ENCODE measurements at regions not wholly inside any gene's neighbourhood (a gene's known extent, or its start where the extent isn't known, plus 50 kb on each side); places are given as distances from the start of the nearest gene placed in this dataset.

DNA sequence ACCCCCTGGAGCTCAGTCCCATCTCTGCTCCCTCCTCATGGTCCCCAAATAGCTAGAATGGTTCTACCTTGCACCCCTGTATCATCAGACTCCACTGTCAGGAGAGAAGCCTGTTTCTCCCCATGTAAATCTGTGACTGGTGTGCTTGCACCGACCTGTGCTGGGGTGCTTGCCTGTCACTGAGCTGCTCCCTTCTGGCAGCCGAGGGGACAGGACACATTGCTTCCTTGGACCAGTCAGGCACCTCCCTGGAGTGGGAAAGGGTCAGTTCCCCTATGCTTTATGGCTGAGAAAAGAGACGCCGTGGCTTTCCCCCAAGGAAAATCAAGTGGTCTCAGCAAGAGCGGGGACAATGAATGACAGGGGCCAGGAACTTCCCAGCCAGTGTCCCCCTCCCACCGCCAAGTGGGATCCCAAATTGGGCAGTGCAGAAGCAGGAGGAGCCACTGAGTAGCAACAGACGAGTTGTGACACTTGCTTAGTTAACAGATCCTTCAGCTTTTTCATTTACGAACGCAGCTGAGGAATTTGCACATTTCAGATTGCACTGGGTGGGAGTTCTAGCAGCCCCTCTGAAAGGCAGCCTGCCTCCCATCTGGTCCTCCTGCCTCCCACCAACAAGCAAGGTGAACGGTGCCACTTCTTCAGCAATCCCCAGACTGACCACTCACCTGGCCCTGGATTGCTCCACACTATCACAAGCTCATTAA is 156.4 kb downstream of the KATNIP start:
- no peaks in the 10 kb centered on the region for H3K4me1 Mint-ChIP-seq
- no peaks in the 10 kb centered on the region for H3K27me3 Mint-ChIP-seq
- no peak for ATAC-seq
- H3K36me3 Mint-ChIP-seq (ENCODE audit: low read depth): peaks cover 6% of the 10 kb centered on the region
- no peaks in the 10 kb centered on the region for H3K9me3 Mint-ChIP-seq
- no peak overlapping the region for H3K27ac Mint-ChIP-seq
- no peak for DNase-seq
- no peak overlapping the region for H3K4me3 Mint-ChIP-seq

DNA sequence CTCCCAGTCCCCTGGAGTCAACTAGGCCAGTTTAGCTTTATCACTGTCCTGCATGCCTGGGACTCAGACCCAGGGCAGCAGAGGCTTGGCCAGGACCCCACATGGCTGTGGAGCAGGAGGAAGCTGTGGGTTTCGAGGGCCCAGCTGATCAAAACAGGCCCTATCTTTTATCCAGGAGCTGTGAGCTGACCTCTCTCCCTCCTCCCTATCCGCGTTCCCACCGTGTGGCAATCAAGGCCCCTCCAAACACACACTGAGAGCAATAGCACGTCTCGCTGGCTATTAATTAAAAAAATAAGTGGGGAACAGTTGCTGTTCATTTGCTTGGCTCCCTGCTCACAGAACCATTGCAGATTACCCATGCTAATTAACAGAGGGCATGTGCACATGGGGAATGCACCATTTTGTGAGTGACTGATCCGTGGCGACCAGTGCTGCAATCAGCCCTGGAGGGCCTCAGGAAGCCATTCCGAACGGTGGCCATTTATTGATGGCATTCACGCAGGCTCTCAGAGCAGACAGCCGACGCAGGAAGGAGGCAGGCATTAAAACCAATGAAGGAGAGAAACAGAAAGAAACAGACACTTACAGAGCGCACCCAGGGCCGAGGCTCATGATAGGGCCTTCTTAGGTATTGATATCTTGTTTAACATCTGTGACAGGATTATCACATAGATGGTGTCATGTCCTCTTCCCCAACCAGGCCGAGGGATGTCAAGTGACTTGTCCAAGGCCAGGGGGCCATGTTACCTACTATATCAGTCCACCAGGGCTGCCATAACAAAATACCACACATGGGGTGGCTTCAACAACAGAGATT is 157.1 kb downstream of the KATNIP start:
- DNase-seq (no peak), ATAC-seq (no peak)
- Mint-ChIP-seq H3K27me3 (no peaks in the 10 kb centered on the region), H3K4me1 (no peaks in the 10 kb centered on the region), H3K9me3 (no peaks in the 10 kb centered on the region), H3K4me3 (no peak overlapping the region), H3K36me3 (ENCODE audit: low read depth) (peaks cover 6% of the 10 kb centered on the region), H3K27ac (no peak overlapping the region)

DNA sequence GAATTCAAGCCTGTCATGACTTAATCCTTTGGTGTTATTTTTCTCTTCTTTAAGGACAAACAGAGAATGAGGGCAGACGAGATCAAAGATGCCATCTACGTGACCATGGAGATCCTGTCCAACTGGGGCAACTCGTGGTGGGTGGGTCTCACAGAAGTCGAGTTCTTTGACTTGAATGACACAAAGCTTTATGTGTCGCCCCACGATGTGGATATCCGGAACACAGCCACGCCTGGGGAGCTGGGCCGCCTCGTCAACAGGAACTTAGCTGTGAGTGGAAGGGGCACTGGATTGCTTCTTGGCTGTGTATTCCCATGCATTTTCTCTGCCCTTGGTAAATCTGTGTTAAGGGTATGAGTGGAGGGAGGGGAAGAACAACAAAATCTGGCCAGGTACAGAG is 158.7 kb downstream of the KATNIP start:
- H3K36me3 Mint-ChIP-seq (ENCODE audit: low read depth): peaks cover 8% of the 10 kb centered on the region
- no peak overlapping the region for H3K27ac Mint-ChIP-seq
- no peak overlapping the region for H3K4me3 Mint-ChIP-seq

DNA sequence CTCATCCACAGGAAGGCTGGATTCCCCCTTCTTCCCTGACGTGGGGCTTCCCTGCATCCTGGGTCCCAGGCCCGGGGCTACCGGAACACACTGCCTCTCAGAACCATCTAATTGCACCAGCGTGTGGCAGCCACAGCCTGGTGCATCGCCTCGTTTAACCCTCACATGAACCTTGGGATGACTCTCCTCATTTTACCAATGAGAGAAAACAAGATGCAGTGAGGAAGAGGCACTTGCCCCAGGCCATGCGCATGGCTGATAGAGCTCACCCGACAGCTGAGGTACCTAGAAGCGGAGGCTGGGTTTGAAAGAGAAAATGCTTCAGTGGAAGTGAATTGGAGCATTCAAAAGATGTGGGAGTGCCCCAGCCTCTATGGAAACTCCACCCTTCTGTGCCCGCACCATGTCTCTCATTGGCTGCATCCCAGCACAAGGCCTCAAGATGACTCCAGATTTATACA is 162.3 kb downstream of the KATNIP start:
- H3K27ac Mint-ChIP-seq: no peak overlapping the region
- no peak overlapping the region for H3K4me3 Mint-ChIP-seq
- DNase-seq (no peak), ATAC-seq (no peak)
- peaks cover 14% of the 10 kb centered on the region for H3K36me3 Mint-ChIP-seq (ENCODE audit: low read depth)
- no peaks in the 10 kb centered on the region for H3K4me1 Mint-ChIP-seq
- H3K9me3 Mint-ChIP-seq: no peaks in the 10 kb centered on the region
- H3K27me3 Mint-ChIP-seq: no peaks in the 10 kb centered on the region

More for the DNA sequence above, 158.7 kb downstream of the KATNIP start:
- H3K27me3 Mint-ChIP-seq: no peaks in the 10 kb centered on the region
- no peaks in the 10 kb centered on the region for H3K9me3 Mint-ChIP-seq
- DNase-seq (no peak), ATAC-seq (no peak)
- no peaks in the 10 kb centered on the region for H3K4me1 Mint-ChIP-seq

DNA sequence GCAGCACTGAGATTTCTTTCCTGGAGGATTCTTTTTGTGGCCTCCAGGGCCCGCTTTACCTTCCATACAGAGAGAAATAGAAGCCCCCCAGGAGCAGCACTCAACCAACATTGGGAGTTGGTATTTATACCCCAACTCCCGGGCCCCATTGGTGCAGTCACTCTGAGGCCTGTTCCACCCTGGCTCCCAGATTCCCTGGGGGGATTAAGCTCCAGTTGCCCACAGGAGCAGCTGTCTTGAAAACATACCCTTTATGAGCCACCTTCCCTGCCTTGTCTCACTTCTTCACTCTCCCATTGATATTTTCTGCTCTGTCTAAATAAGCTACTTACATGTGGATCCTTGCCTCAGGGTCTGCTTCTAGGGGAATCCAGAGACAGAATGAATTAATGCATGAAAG is 167.8 kb downstream of the KATNIP start:
- Mint-ChIP-seq H3K27me3 (no peaks in the 10 kb centered on the region), H3K9me3 (no peaks in the 10 kb centered on the region), H3K4me1 (no peaks in the 10 kb centered on the region), H3K27ac (no peak overlapping the region), H3K36me3 (ENCODE audit: low read depth) (peaks cover 12% of the 10 kb centered on the region), H3K4me3 (no peak overlapping the region)
- no peak for ATAC-seq
- DNase-seq: no peak

DNA sequence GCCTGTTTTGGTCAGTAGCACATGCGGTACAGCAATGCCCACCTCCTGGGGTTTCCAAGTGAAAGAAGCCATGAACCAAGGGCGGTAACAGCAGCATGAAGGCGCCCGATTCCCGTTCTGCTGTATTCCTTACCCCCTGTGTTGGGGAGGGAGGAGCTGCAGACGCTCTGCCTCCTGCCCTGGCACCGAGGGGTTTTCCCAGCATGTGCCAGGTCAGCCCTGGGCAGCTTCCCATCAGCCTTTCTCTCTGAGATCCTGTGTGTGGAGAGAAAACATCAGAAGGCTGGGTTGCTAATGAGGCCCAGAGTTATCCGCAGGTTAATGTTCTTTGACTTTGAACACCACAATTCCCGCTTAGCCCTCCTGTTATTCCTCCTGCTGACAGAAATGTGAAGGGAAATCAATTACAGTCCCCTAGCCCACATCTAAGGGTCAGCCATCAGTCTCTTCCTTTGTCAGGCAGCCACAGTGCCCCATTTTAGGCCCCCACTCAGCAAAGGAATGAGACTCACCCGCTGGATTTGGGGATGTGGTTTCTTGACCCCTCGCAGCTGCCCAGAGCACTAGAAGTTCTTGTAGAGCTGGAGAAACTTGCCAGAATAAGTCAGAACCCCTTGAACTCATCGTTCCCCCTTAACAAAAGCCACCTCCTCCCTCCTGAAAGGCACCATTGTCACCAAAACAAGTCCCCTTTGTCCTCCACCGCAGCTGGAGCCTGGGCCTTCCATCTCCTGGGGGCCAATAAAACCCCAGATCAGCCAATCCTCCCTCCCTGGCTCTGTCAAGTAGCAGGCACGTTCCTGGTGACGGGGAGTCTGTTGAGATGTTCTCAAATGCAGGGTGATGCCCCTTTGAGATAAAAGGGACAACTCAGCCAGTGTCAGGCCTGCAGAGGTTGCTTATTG is 168.5 kb downstream of the KATNIP start:
- no peak overlapping the region for H3K27ac Mint-ChIP-seq
- peaks cover 12% of the 10 kb centered on the region for H3K36me3 Mint-ChIP-seq (ENCODE audit: low read depth)
- no peaks in the 10 kb centered on the region for H3K4me1 Mint-ChIP-seq
- H3K27me3 Mint-ChIP-seq: no peaks in the 10 kb centered on the region
- DNase-seq: no peak
- no peak for ATAC-seq
- H3K9me3 Mint-ChIP-seq: no peaks in the 10 kb centered on the region
- no peak overlapping the region for H3K4me3 Mint-ChIP-seq

DNA sequence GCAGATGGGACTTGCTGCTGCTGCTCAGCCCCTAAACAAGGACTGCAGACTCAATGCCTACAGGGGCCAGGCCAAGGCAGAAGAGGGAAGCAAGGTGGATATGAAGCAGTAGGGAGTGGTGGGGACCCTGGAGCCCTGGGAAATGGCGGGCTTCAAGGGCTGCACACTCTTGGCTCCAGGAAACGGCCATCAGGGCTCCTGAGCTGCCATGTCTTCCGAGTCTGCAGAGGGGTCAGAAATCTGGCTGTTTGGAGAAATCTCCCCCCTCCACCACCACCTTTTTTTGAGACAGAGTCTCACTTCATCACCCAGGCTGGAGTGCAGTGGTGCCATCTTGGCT is 169.1 kb downstream of the KATNIP start:
- Mint-ChIP-seq H3K27ac (no peak overlapping the region), H3K4me1 (no peaks in the 10 kb centered on the region), H3K9me3 (no peaks in the 10 kb centered on the region), H3K27me3 (no peaks in the 10 kb centered on the region), H3K4me3 (no peak overlapping the region), H3K36me3 (ENCODE audit: low read depth) (peaks cover 12% of the 10 kb centered on the region)
- DNase-seq (no peak), ATAC-seq (no peak)

DNA sequence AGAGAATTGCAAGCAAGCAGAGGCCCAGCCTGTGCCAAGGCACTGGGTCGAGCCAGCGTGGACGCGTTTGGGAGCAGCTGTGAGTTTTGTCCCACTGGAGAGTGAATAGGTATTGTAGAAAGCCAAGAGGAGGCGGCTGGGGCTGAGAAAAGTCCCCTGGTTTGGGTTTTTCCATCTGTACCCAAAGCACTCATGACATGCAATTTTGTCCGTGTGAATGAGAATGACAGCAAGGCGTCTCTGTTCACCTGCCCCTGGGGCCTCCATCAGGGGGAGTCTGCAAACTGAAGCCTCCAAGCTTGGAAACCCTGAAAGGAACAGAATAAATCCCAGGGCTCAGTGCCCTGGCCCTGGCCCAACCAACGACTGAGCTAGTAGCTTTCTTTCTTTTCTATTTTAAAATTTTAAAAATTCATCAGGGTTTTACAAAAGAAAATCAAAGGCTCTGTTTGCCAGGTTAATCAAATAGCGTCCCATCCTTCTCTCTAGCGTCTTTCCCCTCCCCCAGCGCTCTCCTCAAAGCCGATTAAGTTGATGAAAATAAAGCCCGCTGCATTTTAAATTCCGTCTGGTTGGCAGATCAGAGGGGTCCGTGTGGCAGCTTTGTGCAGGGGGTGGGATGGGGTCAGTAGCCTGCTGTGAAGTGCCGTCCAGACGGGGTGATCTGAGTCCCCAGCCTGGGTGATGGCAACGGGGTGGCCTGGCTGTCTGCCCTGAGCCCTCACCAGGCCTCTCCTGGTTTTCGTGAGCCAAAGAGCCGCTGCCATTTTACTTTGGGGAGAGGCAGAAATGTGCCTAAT is 171.0 kb downstream of the KATNIP start:
- no peak for ATAC-seq
- H3K4me3 Mint-ChIP-seq: no peak overlapping the region

DNA sequence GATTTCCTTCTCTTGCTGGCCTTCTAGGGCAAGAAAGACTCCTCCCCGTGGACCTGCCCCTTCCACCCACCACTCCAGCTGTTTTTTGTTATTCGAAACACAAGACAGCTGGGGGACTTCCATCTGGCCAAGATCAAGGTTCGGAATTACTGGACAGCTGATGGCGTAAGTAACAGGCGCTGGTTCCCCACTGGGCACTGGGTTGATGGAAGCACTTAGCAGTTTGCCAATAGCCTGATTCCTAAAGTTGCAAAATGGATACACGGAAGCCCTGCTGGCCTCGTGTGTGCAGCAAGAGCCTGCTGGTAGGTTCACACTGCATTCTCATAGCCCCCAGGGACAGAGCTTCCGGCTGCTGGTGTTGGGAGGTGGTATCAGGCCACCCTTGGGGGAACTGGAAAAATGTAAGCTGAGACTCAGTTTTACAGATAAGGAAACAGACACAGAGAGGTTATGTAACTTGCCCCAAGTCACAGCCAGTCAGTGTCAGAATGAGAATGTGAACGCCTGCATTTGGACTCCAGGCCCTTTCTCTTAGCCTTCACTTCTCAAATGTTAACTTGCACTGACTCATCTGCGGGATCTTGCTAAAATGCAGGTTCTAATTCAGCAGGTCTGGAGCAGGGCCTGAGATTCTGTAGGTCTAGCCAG is 171.7 kb downstream of the KATNIP start:
- H3K36me3 Mint-ChIP-seq (ENCODE audit: low read depth): peaks cover 3% of the 10 kb centered on the region
- H3K27me3 Mint-ChIP-seq: no peaks in the 10 kb centered on the region
- ATAC-seq (no peak), DNase-seq (no peak)
- H3K9me3 Mint-ChIP-seq: no peaks in the 10 kb centered on the region
- no peak overlapping the region for H3K27ac Mint-ChIP-seq
- no peak overlapping the region for H3K4me3 Mint-ChIP-seq
- no peaks in the 10 kb centered on the region for H3K4me1 Mint-ChIP-seq

More for the DNA sequence above, 171.0 kb downstream of the KATNIP start:
- H3K36me3 Mint-ChIP-seq (ENCODE audit: low read depth): peaks cover 3% of the 10 kb centered on the region
- no peaks in the 10 kb centered on the region for H3K27me3 Mint-ChIP-seq
- H3K27ac Mint-ChIP-seq: no peak overlapping the region
- H3K9me3 Mint-ChIP-seq: no peaks in the 10 kb centered on the region
- no peaks in the 10 kb centered on the region for H3K4me1 Mint-ChIP-seq
- DNase-seq: no peak

DNA sequence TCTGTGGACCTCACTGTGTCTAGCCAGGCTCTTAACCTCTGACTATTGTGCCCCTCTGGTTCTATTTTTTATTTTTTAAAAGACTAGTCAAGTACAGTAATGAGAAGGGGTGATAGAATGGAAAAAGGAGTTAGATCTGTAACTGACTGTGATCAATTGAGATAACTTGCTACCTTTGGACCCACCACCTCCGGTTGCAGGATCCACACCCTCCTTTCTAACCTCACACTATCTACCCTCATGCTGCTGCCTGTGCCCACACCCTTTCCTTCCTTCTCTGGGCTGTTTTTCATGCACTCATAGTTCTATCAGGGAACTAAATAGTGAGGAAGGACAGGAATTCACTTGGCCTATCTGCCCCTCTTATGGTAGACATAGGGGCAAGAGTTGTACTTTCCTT is 172.3 kb downstream of the KATNIP start:
- ATAC-seq: no peak
- no peaks in the 10 kb centered on the region for H3K9me3 Mint-ChIP-seq
- DNase-seq: no peak
- H3K4me1 Mint-ChIP-seq: no peaks in the 10 kb centered on the region
- H3K36me3 Mint-ChIP-seq (ENCODE audit: low read depth): peaks cover 3% of the 10 kb centered on the region
- H3K27me3 Mint-ChIP-seq: no peaks in the 10 kb centered on the region
- no peak overlapping the region for H3K4me3 Mint-ChIP-seq
- H3K27ac Mint-ChIP-seq: no peak overlapping the region

DNA sequence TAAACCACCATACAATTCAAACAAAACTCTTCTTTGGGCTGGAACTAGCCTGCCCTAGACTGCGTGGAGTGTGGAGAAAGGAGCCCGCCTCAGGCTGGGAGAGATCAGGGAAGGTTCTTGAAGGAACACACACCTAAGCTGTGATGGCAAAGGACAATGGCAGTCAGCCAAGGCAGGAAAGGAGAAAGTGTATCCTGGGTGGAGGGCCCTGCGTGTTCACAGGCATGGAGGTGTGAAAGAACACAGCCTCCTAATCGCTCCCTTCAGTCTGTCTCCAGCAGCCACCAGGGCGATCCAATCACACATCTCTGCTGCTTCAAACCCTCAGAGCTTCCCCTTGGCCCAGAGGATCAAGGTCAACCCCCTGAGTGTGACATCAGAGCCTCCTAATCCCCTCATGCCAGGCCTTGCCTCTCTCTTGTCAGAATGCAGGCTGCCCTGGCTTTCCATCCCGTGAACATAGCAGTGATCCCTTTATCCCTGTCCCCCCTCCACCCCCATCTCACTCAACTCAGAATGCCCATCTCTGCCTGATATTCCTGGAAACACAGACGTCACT is 173.0 kb downstream of the KATNIP start:
- Mint-ChIP-seq H3K27ac (no peak overlapping the region), H3K4me3 (no peak overlapping the region), H3K27me3 (no peaks in the 10 kb centered on the region), H3K9me3 (no peaks in the 10 kb centered on the region), H3K4me1 (no peaks in the 10 kb centered on the region), H3K36me3 (ENCODE audit: low read depth) (peaks cover 7% of the 10 kb centered on the region)
- ATAC-seq (no peak), DNase-seq (no peak)

DNA sequence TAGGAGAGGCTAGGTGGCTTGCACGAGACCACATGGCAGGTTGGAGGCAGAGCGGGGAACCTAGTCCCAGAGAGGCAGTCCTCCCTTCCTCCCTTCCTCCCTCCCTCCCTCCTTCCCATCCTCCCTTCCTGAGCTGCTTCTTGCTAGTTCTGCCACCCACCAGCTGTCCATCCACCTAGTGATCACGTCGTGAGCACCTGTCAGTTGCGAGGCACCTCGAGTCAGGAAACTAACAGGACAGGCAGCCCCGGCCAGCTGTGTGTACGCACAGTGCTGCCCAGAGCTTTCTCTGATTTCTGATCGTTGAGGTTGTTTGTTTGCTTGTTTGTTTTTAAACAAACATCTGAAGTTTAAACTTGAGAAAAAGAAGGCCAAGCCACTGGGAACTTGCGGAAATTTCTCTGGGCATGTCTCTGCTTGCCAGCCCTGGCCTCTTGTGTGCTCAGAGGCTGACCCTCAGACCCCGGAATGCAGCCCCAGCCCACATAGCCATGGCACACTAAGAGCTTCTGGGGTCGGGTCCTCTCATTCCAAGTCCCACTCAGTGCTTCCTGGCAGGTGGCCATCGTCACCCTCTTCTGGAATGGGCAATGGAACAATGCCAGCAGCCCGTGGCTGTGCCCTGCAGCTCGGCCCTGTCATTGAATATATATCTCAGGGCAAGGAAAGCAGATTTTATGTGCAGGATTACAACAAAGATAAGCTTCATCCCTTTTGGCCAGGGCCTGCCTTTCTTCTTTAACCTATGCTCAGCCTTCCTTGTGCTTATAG is 174.0 kb downstream of the KATNIP start:
- Mint-ChIP-seq H3K4me3 (no peak overlapping the region), H3K27ac (no peak overlapping the region), H3K9me3 (no peaks in the 10 kb centered on the region), H3K36me3 (ENCODE audit: low read depth) (peaks cover 9% of the 10 kb centered on the region), H3K4me1 (no peaks in the 10 kb centered on the region), H3K27me3 (no peaks in the 10 kb centered on the region)
- no peak for DNase-seq
- no peak for ATAC-seq

Measured in activated naive CD8-positive, alpha-beta T cell treated with anti-CD3 and anti-CD28 coated beads, Interleukin-2, amount 50 U/mL, for 24 hours (primary cell).